ENCODE measurements at regions not wholly inside any gene's neighbourhood (a gene's known extent, or its start where the extent isn't known, plus 50 kb on each side); places are given as distances from the start of the nearest gene placed in this dataset.

- TF ChIP-seq CTCF (IDR thresholded peaks at IDR 0.05), result no peak
- TF ChIP-seq EZH2 (IDR thresholded peaks at IDR 0.05; ENCODE audit: borderline replicate concordance, insufficient read depth, low read depth, low read length, poor library complexity, severe bottlenecking), result no peak
- no peak for DNase-seq
- no peak overlapping the region for H3K9ac ChIP-seq (ENCODE audit: low read length)
- peaks cover 0 to 7% (median 0%) of the 10 kb centered on the region in 3 donors for H3K9me3 ChIP-seq (ENCODE audit: control extremely low read depth in 1 of 3, control insufficient read depth in 2 of 3, insufficient read depth in 1 of 3, low read length in 2 of 3)
- H3K36me3 ChIP-seq (replicated peaks in 1 of 2; ENCODE audit: control extremely low read depth in 1 of 2, control insufficient read depth in 1 of 2, extremely low read depth in 1 of 2, insufficient read depth in 2 of 2, low read length in 1 of 2), result no peaks in the 10 kb centered on the region
- intact Hi-C loops (cut with micrococcal nuclease), result no loop called here
- no peak overlapping the region for H3K4me2 ChIP-seq (replicated peaks; ENCODE audit: low read depth, low read length, poor library complexity, severe bottlenecking)
- ChIA-PET POLR2A (no interaction called here), CTCF (no interaction called here)
- no peaks in the 10 kb centered on the region for H3K27me3 Mint-ChIP-seq
- H3K27ac ChIP-seq (ENCODE audit: low read length in 2 of 2), result no peak overlapping the region
- no peak overlapping the region for H2AFZ ChIP-seq (ENCODE audit: insufficient read depth, low read depth, low read length, poor library complexity, severe bottlenecking)
- 68% methylated on average over 2 of the region's 3 CpGs for WGBS (ENCODE audit: insufficient coverage)
- no peaks in the 10 kb centered on the region for H3K79me2 ChIP-seq (ENCODE audit: control insufficient read depth, insufficient read depth, low read length)
- no peak overlapping the region for H3K27ac Mint-ChIP-seq
- H3K27me3 ChIP-seq (replicated peaks in 1 of 4; ENCODE audit: control extremely low read depth in 1 of 4, control insufficient read depth in 3 of 4, insufficient read depth in 4 of 4, low read length in 3 of 4), result no peaks in the 10 kb centered on the region
- H4K20me1 ChIP-seq (ENCODE audit: control insufficient read depth, insufficient read depth, low read length, poor library complexity, severe bottlenecking), result no peaks in the 10 kb centered on the region
- H3K9me3 Mint-ChIP-seq (ENCODE audit: insufficient read depth), result peaks cover 3% of the 10 kb centered on the region
- no peak overlapping the region for H3K4me3 Mint-ChIP-seq
- no peak overlapping the region for H3K4me3 ChIP-seq (ENCODE audit: control extremely low read depth in 1 of 5, extremely low read depth in 1 of 5, insufficient read depth in 1 of 5, low read depth in 2 of 5, low read length in 4 of 5)
- no peak for ATAC-seq (ENCODE audit: low read depth)
- no peaks in the 10 kb centered on the region for H3K4me1 Mint-ChIP-seq
- H3K4me1 ChIP-seq (ENCODE audit: control insufficient read depth in 2 of 2, insufficient read depth in 2 of 2, low read length in 2 of 2), result no peaks in the 10 kb centered on the region
Observed at GRCh38 chr5:4216142-4216541, 620.5 kb downstream of the IRX1 start.

GRCh38 chr5:4220016-4220415 lies 624.4 kb downstream of the IRX1 start:
- H3K27ac Mint-ChIP-seq, result no peak overlapping the region
- 90% methylated on average over 5 of the region's 7 CpGs for WGBS (ENCODE audit: insufficient coverage)
- ATAC-seq (ENCODE audit: low read depth), result no peak
- Histone ChIP-seq H2AFZ (ENCODE audit: insufficient read depth, low read depth, low read length, poor library complexity, severe bottlenecking) (no peak overlapping the region), H3K36me3 (replicated peaks in 1 of 2; ENCODE audit: control extremely low read depth in 1 of 2, control insufficient read depth in 1 of 2, extremely low read depth in 1 of 2, insufficient read depth in 2 of 2, low read length in 1 of 2) (no peaks in the 10 kb centered on the region), H3K27ac (ENCODE audit: low read length in 2 of 2) (no peak overlapping the region), H3K4me1 (ENCODE audit: control insufficient read depth in 2 of 2, insufficient read depth in 2 of 2, low read length in 2 of 2) (no peaks in the 10 kb centered on the region), H3K27me3 (replicated peaks in 1 of 4; ENCODE audit: control extremely low read depth in 1 of 4, control insufficient read depth in 3 of 4, insufficient read depth in 4 of 4, low read length in 3 of 4) (no peaks in the 10 kb centered on the region), H3K9ac (ENCODE audit: low read length) (no peak overlapping the region), H3K9me3 (ENCODE audit: control extremely low read depth in 1 of 3, control insufficient read depth in 2 of 3, insufficient read depth in 1 of 3, low read length in 2 of 3) (peaks cover 0 to 14% (median 0%) of the 10 kb centered on the region in 3 donors), H3K4me2 (replicated peaks; ENCODE audit: low read depth, low read length, poor library complexity, severe bottlenecking) (no peak overlapping the region), H3K79me2 (ENCODE audit: control insufficient read depth, insufficient read depth, low read length) (no peaks in the 10 kb centered on the region), H4K20me1 (ENCODE audit: control insufficient read depth, insufficient read depth, low read length, poor library complexity, severe bottlenecking) (no peaks in the 10 kb centered on the region), H3K4me3 (ENCODE audit: control extremely low read depth in 1 of 5, extremely low read depth in 1 of 5, insufficient read depth in 1 of 5, low read depth in 2 of 5, low read length in 4 of 5) (no peak overlapping the region)
- H3K27me3 Mint-ChIP-seq, result no peaks in the 10 kb centered on the region
- no peak for DNase-seq
- POLR2A ChIA-PET, result no interaction called here
- H3K4me3 Mint-ChIP-seq, result no peak overlapping the region
- H3K9me3 Mint-ChIP-seq (ENCODE audit: insufficient read depth), result no peaks in the 10 kb centered on the region
- CTCF ChIA-PET, result no interaction called here
- no peak for TF ChIP-seq EZH2 (IDR thresholded peaks at IDR 0.05; ENCODE audit: borderline replicate concordance, insufficient read depth, low read depth, low read length, poor library complexity, severe bottlenecking)
- no peak for TF ChIP-seq CTCF (IDR thresholded peaks at IDR 0.05)
- intact Hi-C loops (cut with micrococcal nuclease), result no loop called here
- no peaks in the 10 kb centered on the region for H3K4me1 Mint-ChIP-seq
